ENCODE measurements at regions not wholly inside any gene's neighbourhood (a gene's known extent, or its start where the extent isn't known, plus 50 kb on each side); places are given as distances from the start of the nearest gene placed in this dataset.

GRCh38 chr12:46449856-46450255 is 77.3 kb upstream of the SLC38A2 start:
- DNase-seq (ENCODE audit: low read depth): no peak

DNA sequence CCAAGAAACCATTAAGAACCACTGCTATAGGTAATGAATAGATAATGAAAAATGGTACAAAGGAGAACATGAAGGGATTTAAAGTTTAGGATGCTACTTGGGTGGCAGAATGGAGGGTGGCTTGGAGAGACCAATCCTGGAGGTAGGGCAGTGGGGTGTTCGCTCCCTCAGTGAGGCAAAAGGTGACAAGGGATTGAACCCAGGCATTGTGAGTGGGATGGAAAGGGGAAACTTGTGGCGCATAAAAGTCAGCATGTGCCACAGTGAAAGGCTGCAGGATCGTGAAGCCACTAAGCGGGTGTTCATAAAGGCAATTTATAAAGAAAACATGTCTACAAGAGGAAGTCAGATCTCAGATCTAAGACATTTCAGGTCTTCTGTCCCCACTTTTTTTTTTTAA is 76.7 kb upstream of the SLC38A2 start:
- DNase-seq (ENCODE audit: low read depth): no peak

DNA sequence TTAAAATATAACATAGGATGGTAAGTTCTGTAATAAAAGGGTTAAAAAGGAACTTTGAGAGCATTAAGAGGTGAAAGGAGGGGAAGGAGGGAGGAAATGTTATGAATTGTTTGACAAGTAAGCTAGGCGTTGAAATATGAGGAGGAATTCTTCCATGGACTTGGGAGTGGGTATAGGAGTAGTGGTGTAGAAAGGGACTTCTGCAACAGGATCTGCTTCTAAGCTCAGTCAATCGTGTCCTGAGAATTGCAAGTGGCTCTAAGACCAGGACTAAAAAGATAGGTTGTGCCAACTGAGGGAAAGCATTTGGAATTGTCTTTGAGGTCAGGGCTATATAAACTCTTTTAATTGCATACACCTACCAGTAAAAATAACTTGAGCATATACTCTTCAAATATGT is 74.1 kb upstream of the SLC38A2 start:
- no peak for DNase-seq (ENCODE audit: low read depth)

DNA sequence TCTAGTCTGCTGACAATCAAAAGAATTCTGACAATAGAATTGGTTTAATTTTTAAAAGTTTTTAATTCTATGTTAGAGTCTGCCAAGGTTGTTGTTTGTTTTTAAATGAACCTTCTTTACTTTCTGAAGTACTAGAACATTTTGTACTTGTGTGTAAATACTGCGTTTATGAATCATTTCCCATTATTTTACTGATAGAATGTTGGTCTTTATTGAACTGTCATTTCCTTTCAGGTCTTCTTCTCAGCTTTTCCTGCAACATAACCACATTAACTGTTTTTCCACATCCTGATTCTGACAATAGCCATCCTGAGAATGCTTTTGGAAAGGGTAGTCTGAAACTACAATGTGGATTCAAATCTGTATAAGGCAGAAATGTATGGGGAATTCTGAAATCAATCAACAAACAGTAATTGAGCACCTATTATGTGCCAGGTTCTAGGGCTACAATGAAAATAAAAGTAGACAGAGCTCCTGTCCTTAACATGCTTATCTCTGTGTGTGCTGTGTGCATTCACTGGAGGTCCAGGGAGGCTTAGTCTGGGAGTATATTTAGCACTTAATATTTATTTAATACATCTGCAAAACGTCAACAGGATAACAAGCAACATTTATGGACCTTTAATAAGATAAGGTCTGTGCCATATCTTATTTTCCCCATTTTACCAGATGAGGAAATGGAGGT is 73.1 kb upstream of the SLC38A2 start:
- no peak for DNase-seq (ENCODE audit: low read depth)

DNA sequence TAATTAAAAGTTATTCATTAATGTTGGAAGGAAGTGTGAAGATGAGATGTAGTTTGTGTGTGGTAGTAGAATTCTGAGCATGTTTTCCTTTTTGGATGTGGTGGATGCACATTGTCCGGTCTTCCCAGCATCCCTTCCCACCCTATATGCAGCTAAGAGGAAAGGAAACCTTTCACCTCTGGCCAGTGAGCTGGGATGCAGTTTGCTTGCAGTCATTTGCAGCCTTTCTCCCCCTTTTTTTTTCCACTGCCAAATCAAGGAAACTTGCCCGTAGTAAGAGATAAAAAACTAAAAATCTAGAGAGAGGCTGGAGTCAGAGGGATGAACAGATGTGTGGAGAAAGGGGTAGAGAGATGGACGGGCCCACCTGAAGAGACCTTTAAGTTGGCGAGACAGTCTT is 72.5 kb upstream of the SLC38A2 start:
- no peak for DNase-seq (ENCODE audit: low read depth)

DNA sequence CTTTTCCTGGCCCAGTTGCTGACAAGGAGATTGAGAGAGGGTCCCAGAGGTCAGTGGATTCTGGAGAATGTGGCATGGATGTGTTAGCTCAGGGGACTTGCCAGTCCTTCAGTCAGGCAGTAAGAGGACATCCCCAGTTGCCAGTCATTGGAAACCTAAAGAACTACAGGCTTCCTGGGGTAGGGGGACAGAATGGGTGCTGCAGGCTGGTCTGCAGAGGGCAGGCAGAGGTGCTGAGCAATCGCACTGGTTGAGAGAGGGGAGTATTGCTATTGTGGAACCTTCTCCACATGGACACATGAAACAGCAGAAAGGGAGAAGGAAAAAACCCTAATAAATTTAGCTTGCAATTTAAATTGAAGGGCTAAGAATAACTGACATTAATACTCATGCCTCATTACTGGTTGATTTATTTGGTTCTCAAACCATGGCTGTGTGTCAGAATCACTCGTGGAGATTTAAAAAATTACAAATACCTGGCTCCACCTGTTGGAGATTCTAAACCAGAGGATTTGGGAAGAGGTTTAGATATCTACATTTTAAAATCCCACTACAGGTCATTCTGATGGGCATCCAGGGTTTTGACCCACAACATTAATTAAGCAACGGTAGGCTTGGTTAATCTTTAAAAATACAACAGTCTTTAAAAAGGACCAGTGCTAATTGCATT is 71.2 kb upstream of the SLC38A2 start:
- DNase-seq (ENCODE audit: low read depth): no peak

- DNase-seq (ENCODE audit: low read depth): no peak
Observed at GRCh38 chr12:46442738-46443137, 70.2 kb upstream of the SLC38A2 start.

- no peak for DNase-seq (ENCODE audit: low read depth)
Observed at GRCh38 chr12:46442239-46442638, 69.7 kb upstream of the SLC38A2 start.

DNA sequence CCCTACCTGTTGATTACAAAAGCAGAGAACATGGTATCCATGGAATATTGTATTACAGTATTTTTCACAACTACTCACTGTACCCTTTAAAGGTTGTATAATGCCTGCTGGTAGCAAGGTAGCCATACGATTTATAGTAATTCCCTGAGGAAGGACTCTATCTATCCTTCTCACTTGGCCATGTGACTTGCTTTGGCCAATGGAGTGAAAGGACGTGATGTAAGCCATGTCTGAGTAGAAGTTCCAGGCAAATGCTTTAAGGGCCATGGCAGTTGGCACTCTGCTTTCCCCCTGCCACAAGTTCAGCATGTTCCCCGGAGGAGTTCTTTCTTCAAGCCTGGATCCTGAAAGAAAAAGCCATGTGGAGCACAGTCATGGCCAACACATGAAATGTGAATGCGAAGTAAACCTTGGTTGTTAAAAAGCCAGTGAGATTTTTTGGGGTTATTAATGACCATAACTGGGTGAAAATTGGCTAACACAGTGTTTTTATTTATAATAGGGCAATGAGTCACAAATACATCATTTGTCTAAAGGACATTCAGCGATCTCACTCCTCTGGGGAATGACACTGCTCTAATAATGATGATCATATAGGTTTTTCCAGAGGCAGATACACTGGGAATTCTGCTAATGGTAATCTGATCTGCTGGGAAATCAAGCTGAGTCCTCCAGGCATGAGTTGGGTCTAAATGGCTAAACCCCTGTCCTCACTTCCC is 67.4 kb upstream of the SLC38A2 start:
- no peak for DNase-seq (ENCODE audit: low read depth)

DNA sequence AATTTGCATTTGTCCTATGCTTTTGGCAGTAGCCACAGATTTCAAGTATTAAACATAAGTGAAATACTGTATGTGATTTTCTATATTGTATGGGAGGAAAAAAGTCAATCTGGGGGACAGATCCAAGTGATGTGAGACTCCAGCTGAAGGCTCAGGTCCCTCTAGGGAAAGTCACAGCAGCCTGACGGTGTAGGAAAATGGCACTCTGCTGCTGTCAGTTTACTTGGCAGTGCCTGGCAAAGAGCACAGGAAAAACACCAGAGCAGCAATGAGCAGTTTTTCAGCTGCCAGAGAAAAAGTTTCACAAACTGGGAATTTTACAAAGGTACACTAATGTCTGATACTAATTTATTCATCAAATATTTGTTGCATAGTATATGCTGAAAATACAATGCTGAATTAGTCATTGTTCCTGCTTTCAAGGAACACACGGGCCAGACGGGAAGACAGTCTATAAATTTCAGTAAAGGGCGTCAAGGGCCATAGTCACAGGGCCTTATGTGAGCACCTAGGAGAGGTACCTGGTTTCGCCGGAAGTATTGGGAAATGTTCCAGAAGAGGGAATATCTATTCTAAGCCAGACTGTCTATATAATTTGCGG is 66.2 kb upstream of the SLC38A2 start:
- no peak for DNase-seq (ENCODE audit: low read depth)

GRCh38 chr12:46438256-46438655 is 65.7 kb upstream of the SLC38A2 start:
- DNase-seq (ENCODE audit: low read depth): no peak

GRCh38 chr12:46437469-46437868 is 64.9 kb upstream of the SLC38A2 start:
- no peak for DNase-seq (ENCODE audit: low read depth)

DNA sequence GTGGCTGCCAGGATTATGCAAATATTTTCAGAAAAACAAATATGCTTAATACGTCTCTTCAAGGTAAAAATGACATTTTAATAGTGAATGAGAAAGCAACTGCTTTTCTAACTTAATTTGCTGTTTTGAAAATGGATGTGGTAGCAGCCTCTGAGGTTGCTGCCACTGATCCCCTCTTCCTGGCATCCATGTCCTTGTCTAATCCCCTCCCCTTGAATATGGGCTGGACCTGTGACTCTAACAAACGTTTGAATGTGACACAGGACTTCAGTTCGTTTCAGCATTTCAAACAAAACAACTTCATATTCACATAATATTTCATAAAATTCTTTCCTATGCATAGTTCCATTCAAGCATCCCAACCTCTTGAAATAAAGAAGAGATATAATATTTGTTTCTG is 64.2 kb upstream of the SLC38A2 start:
- DNase-seq (ENCODE audit: low read depth): no peak

- no peak for DNase-seq (ENCODE audit: low read depth)
Observed at GRCh38 chr12:46435625-46436024, 63.1 kb upstream of the SLC38A2 start.

DNA sequence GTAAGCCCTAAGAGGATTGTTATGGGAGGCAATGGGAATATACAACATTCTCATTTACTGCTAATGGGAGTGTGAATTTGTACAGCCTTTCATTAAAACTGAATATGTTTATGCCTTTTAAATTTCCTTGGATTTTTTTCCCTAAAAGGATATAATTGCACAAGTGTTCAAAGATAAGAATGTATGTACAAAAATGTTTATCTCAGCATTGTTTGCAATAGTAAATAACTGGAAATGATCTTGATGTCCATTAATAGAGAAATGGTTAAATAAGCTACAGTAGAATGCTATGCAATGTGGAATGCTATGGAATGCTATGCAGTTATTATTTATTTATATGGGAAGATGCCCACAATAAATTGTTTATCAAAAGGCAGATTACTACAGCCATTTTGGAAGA is 62.5 kb upstream of the SLC38A2 start:
- DNase-seq (ENCODE audit: low read depth): no peak

DNA sequence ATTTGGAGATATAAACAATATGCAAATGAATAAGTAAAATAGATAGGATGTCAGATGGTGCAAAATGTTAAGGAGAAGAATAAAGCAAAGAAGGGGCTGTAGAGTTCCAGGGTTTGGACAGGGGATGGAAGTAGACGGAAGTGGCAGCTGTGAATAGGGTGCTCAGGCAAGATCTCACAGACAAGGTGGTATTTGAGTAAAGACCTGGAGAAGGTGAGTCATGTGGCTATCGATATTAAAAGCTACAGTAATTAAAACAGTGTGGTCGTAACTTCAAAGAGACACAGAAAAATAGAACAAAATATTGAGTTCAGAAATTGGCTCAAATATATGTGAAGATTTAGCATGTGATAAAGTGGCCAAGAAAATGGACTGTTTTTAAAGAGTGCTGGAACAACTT is 61.3 kb upstream of the SLC38A2 start:
- DNase-seq (ENCODE audit: low read depth): no peak

DNA sequence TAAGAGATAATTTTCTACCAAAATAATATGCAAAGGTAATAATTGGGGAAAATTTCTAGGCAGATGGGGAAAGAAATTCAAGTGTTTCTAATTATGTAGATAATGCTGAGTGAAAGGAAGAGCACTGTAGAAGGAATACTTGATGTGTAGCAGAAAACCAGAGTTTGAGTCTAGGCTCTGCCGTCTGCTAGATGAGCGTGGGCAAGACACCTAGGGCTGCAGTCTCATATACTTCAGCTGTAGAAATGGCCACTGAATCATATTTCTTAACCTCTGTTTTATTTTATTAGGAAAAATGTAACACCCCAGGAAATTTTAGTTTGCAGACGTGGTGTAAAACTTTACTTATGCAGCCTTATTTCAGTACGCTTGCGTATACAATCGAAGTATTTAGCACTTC is 59.8 kb upstream of the SLC38A2 start:
- no peak for DNase-seq (ENCODE audit: low read depth)

DNA sequence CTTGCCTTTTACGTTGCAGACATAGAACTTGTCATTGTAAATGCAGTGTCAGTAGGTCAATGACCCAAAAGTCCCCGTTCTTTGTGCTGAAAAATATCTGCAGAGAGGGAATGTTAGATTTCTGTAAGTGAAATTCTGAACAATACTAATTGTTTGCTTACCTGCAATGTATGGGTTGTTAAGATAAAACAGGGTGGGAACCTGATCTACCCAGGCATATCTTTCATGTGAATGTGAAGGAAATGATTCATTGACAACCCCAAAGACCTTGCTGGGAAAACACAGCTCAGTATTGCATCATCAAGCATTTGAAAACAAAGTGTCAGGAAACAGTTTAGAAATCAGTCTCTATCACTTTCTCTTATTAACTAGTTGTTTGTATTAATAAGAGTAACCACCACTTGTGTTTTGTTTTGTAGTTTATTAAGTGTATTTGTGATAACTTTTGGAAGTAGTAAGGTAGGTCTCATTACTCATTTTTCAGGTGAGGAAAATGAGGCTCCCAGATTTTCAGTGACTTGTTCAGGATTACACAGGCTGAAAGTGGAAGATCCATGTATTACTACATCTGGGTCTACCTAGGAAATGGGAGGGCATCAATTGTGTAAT is 57.9 kb upstream of the SLC38A2 start:
- no peak for DNase-seq (ENCODE audit: low read depth)

Measured in T-helper 22 cell (primary cell).